ENCODE measurements at regions not wholly inside any gene's neighbourhood (a gene's known extent, or its start where the extent isn't known, plus 50 kb on each side); places are given as distances from the start of the nearest gene placed in this dataset.

- no peak for DNase-seq
Observed at GRCh38 chr9:18075253-18075952, 398.6 kb upstream of the ADAMTSL1 start.

GRCh38 chr9:18077941-18078678 lies 395.8 kb upstream of the ADAMTSL1 start:
- no peak for DNase-seq

- DNase-seq: no peak
Observed at GRCh38 chr9:18092138-18092537, 381.8 kb upstream of the ADAMTSL1 start.

GRCh38 chr9:18106006-18106560 lies 367.9 kb upstream of the ADAMTSL1 start:
- no peak for DNase-seq

- DNase-seq: no peak
Observed at GRCh38 chr9:18109675-18110074, 364.3 kb upstream of the ADAMTSL1 start.

- no peak for DNase-seq
Observed at GRCh38 chr9:18111146-18111545, 362.8 kb upstream of the ADAMTSL1 start.

- DNase-seq: no peak
Observed at GRCh38 chr9:18114559-18115475, 359.1 kb upstream of the ADAMTSL1 start.

GRCh38 chr9:18118268-18118667 lies 355.7 kb upstream of the ADAMTSL1 start:
- no peak for DNase-seq

GRCh38 chr9:18122171-18122570 lies 351.8 kb upstream of the ADAMTSL1 start:
- no peak for DNase-seq

- no peak for DNase-seq
Observed at GRCh38 chr9:18124760-18125159, 349.2 kb upstream of the ADAMTSL1 start.

- DNase-seq: no peak
Observed at GRCh38 chr9:18126831-18127498, 347.0 kb upstream of the ADAMTSL1 start.

GRCh38 chr9:18127499-18127875 lies 346.5 kb upstream of the ADAMTSL1 start:
- no peak for DNase-seq

GRCh38 chr9:18129809-18130334 lies 344.1 kb upstream of the ADAMTSL1 start:
- DNase-seq: no peak

- no peak for DNase-seq
Observed at GRCh38 chr9:18136354-18136994, 337.5 kb upstream of the ADAMTSL1 start.

GRCh38 chr9:18137815-18138214 lies 336.1 kb upstream of the ADAMTSL1 start:
- DNase-seq: no peak

GRCh38 chr9:18138656-18139055 lies 335.3 kb upstream of the ADAMTSL1 start:
- DNase-seq: no peak

- no peak for DNase-seq
Observed at GRCh38 chr9:18141681-18142080, 332.3 kb upstream of the ADAMTSL1 start.

GRCh38 chr9:18143073-18143745 lies 330.7 kb upstream of the ADAMTSL1 start:
- no peak for DNase-seq

- DNase-seq: no peak
Observed at GRCh38 chr9:18146329-18146728, 327.6 kb upstream of the ADAMTSL1 start.

- DNase-seq: no peak
Observed at GRCh38 chr9:18149471-18150011, 324.4 kb upstream of the ADAMTSL1 start.

GRCh38 chr9:18154661-18155060 lies 319.3 kb upstream of the ADAMTSL1 start:
- no peak for DNase-seq
